GM19452 (cell line): ENCODE measurements at regions not wholly inside any gene's neighbourhood (a gene's known extent, or its start where the extent isn't known, plus 50 kb on each side); places are given as distances from the start of the nearest gene placed in this dataset.
"Not testable (repeated sequence)": the region's sequence is repeated elsewhere in the genome, so short reads cannot be mapped to it uniquely, and the experiment has no call there.

ENCODE experiments used
- ATAC-seq: cut with Tn5 transposase; IDR thresholded peaks from one replicate; pipeline ENCODE4 v1.9.1; 2021; ENCODE audit not compliant: unreplicated experiment

DNA sequence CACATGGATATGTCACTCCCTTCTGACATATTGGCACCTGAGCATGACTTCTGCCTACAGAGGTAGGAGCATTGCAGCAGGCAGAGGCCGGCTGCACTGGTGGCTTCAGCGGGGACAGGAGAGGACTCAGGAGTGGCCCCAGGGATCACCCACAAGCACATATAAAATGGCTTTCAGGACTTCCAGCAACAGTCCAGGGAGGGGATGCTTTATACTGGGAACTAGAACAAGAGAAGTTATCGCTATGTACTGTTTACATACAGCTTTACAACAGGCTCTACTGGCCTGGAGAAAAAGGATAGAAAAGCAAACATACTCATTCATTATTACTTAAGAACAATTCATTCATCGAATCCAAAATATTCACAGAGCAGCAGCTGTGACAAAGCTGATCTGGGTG, 337.8 kb downstream of the THBS2 start:
- no peak for ATAC-seq

DNA sequence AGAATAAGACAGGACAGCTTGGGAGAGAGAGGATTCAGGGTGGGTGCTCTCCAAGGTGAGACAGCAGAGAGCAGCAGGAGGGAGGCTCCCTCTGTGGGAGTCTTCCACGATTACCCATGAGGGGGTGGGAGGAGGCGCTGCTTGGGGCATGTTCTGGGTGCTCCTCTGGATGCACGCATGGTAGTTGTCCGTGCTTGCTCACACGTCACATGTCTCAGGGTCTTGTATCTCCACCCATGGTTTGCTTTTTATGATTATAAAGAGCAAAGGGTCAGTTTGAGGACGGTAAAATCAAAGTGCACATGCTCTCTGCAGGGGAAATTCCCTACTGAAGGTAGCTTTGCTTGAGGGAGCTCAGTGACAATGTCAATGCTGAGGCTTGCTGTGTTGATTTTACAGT, 338.4 kb downstream of the THBS2 start:
- no peak for ATAC-seq

DNA sequence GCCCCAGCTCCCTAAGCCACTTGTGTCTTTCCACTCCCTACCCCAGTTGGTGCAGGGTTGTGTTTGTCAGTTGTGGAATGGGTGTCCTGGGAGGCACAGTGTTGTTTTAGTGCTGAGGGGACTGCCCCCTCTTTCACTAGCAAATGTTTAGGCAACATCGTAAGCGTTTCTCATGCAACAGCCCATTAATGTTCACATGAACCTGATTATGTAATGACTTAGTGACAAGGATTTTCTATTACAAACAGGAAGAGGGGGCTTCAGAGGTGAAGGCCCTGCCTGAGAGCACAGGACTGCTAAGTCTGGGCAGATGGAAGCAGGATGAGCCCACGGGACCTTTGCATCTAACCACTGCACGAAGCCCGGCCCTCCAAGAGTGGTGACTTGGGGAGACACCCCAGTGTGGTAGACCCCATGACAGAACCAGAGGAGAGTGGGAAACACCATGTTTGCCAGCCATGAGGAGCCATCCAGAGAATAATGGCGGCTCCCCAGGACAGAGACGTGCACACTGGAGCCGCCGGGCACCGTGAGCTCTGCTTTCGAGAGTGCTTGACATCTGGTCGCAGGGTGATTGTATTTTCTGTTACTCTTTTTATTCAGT, 339.7 kb downstream of the THBS2 start:
- ATAC-seq: no peak

DNA sequence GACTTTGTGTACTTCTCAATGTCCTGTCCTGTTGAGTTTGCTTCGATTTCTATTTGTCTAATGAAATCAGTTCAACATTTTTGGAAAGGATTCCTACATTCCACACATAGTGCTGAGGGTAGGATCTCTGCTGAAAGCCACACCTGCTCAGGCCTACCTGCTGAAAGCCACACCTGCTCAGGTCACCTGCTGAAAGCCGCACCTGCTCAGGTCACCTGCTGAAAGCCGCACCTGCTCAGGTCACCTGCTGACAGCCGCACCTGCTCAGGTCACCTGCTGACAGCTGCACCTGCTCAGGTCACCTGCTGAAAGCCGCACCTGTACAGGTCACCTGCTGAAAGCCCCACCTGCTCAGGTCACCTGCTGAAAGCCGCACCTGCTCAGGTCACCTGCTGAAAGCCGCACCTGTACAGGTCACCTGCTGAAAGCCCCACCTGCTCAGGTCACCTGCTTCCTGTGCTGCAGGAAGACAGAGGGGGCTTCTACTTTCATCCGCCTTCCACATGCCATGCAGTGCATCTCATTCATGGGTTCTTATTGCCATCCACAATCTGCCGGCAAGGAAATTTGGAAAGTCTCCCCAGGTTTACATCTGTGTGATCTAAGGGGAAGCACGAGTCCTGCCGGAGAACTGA, 340.3 kb downstream of the THBS2 start:
- ATAC-seq: not testable (repeated sequence)

DNA sequence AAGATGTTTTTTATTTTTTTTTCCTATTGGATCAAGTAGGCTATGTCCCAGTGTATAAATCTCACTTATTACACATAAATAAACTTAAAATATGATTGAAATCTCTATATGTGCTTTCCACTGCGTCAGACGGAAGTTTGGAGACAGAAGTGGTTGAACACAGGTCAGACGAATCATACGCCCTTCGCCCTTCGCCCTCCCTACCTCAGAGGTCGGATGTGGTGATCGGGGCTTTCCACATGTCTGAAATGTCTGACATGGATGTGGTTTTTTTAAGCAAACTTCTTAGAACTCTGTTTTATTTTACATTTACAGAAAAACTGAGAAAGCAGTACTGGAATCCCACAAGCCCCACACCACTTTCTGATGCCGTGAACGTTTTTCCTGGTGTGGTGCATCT, 344.4 kb downstream of the THBS2 start:
- no peak for ATAC-seq

DNA sequence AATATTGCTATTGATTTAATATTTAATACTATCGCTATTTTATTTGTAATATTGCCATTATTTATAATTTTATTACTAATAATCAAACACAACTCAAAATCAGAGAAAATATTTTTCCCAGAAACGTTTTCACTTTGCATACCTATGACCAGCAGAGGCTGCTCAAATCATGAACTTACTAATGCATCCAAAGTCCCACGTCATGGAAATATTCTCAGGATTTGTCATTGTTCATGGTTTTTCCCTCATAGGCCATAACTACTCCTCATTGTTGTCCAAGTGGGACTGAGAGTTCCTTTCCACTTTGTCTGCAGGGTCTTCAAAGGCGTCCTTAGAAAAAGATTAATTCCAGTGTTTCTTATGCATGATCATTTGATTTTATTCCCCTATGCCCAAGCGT, 344.8 kb downstream of the THBS2 start:
- no peak for ATAC-seq

DNA sequence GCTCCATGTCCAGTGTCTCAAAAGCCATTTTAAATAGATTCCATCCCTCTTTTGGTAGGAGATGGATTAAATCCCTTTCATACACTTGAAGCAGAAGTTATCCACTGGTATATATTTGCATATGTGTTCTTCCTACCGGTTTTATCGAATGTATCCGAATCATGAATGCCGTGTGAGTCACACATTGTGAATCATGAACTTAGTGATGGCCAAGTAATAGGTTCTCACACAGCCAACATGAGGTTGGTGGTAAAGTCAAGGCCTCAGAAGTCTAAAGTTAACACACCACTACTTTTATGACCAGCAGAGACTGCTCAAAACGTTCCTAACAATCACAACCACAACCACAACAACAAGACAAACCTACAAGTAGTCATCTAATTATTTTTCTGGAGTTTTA, 345.5 kb downstream of the THBS2 start:
- no peak for ATAC-seq

DNA sequence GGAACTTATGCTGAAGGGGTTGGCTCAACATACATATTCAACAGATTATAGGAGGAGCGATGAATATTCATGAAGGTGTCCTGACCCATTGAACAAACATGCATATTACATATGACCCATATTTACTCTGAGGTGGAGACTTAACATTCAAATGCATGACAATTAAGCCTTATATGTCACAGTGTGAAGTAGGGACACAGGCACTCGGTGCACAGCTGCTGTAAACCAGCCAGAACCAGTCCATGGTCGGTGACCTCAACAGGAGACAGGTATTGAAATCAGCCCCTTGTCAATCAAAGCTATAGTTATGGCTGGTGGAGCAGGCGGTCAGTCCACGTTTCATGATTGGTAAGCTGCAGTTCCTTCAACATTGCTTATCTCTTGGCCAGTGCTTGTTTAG, 347.3 kb downstream of the THBS2 start:
- ATAC-seq: no peak

DNA sequence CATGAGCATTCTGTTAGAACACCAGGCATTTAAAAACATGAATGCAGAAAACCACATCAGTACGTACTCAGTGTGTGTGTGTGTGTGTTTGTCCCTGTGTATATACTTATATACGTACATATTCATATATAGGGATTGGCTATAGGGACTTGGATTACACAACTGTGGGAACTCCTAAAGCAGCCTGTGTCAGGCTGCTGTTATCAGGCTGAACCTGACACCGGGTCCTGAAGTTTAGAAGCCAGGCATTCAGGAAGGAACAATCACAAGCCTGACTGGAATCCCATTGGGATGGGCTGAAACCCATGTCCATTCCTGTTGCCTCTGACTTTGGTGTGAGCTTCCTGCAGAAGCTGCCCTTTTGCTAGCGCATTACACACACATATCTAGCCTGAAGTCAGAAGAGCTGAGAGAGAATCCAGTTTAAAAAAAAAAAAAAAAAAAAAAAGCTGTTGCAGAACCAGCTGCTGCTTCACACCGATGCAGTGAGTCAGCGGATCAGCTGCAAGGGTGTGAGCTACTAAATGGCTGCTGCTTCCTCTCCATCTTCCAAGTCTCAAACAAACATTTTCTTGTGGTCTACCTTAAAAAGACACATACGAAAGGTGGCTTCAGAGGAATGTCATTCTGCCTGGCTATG, 348.1 kb downstream of the THBS2 start:
- ATAC-seq: no peak

DNA sequence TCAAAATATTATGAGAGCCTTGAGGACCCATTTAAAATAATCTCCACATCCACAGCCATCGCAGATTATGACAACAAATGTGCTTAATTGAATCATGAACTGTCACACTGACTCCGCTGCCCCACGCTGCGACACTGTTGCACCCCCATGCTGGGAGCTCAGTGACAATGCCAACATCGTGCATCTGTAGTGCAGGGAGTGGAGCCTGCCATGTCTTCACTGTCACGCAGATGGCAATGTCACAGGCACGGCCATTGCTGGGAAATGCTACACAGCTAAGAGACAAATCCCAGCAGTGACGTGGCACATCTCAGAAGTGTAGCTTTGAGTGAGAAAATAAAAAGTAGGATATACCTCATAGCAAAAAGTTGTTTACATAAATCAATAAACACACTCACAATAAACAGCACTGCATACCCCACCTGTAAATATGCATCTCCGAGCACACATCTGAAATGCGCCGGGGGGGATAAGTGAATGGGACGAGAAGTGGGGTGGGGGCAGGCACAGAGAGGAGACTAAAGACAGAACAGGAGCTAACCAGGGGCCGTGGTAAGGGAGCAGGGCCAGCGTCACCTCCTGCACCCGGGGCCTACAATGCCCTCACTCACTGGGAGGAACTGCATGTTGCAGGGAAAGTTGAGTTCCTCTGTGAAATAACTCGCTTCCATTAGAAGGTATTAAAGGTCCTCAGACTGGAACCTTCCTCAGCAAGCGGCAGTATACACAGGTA, 349.9 kb downstream of the THBS2 start:
- ATAC-seq: no peak

DNA sequence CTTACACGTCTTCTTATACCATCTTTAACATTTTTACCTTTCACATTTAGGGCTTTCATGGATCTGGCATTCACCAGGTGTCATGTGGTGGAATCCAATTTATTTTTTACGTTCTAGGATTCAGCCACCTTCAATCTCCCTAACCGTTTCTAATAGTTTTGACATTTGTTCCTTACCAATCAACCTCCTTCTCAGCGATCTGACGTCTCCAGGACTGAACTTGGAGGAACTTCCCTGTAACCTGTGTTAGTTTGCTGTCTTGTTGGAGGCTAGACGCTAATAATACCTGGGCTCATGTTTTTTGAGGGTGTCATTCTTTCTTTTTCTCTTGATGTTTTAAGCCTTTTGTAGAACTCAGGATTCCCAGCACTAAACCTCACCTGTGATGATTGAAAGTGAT, 351.6 kb downstream of the THBS2 start:
- no peak for ATAC-seq

DNA sequence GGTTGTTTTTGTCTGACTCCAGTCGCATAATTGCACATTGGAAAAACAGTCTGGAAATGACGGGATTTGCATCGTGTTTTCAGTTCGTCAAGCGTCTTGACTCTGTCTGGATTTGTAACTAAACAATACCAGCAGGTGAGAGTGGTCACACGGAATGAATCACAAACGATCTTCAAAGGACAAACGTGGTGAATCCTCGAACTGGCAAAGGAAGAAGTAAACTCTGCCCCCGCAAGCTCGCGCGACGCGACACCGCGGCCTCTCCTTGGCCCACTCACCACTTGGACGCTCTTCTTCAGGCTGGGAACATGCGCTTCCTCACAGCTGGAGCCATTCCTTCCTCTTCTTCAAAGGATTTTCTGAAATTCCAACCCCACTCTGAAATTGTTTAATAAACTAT, 352.6 kb downstream of the THBS2 start:
- ATAC-seq: no peak

DNA sequence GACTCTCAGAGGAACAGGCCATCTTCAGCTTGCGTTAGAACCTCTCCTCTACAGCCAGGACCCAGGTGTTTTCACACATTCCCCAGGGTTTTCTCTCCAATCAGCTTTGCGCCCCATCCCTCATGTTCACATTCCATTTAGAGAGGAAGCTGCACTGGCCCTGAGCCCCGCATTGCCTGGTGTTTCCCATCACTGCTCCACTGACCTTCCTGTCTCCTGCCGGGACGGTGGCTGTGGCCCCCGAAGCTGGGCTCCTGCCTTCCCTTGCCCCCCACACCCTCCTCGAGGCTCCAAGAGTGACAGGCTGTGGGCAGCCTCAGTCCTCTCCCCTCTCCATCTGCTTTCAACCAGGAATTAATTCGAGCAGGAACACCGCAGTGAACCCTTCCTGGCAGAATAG, 357.3 kb downstream of the THBS2 start:
- no peak for ATAC-seq

DNA sequence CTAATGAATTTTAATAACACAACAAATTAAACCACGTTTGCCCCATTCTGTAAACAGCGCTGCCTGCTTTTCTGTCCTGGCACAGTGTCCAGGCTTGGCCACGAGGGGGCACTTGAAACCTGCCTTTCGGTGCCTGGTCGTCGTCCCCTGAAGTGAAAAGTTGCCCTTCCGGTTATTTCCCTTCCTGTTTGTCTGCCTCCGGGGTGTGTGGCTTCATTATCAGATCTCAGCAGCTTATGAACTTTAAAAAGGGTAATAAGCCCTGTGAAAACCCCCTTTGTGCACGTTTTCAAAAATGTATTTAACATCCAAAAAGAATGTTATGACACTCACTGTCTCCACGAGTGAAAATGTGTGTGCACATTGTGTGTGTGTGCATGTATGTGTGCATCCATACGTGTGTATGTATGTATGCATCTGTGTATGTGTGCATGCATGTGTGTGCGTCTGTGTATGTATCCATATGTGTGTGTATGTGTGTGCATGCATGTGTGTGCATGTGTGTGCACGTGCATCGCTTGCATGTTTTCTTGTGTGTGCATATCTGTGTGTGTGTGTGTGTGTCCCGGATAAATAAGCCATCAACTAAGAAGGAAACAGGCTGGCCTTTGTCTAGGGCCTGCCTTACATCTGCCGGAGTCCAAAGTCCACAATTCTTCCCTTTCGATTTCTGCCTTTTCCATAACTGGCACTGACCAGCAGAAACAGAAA, 358.4 kb downstream of the THBS2 start:
- ATAC-seq: peak; percentile 98

DNA sequence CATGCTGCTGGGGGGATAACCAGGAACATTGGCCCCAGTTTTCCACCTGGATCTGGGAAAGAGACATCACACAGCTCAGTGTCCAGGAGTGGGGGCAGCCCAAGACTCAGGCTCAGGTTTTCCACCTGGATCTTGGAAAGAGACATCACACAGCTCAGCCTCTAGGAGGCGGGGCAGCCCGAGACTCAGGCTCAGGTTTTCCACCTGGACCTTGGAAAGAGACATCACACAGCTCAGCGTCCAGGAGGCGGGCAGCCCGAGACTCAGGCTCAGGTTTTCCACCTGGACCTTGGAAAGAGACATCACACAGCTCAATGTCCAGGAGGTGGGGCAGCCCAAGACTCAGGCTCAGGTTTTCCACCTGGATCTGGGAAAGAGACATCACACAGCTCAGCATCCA, 361.6 kb downstream of the THBS2 start:
- no peak for ATAC-seq

DNA sequence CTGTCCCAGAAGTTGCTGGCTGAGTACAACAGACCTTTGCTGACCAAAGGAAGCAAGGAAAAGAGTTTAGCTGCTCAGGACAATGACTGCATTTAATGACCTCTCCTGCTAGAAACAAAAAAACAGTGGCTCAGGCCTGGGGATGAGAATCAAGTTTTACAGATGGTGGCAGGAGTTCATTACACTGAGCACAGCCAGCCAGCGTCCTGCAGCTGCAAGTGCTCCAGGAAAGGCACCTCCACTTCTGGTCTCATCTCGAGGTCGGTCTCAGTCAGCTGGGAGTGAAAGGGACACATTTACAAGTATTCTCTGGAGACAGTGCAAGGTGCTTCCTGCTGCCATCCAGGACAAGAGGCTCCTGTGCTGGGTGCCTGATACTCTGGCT, 362.7 kb downstream of the THBS2 start:
- no peak for ATAC-seq

DNA sequence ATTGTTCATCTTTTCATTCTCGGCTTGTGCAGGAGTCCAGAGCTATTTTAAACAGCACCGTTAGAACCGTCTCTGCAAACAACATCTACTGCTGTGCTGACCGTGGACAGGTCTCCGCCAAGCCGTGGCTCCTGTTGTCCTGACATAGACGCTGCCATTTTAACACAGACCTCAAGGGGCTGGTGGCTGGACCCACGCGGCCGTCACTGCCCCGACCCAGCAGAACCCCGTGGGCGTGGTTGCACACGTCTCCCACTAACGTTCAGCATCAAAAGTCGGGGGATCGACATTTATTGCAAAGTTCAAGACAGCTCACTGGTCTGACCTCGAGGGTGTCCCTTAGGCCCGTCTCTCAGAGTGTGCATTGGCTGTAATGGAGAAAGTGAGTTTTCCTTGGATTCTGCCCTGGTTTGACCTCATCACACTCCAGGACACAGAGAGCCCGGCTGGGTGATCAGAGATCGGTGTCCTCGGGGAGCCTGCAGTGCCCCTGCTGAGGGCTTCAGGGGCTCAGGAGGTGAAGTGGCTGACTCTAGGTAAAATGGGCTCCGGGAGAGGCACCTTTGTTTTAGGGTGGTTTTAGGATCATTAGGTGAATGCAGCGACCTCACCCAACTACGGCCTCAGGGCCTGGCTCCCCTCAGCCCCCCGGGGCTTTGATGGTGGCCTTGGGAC, 363.2 kb downstream of the THBS2 start:
- ATAC-seq: no peak

DNA sequence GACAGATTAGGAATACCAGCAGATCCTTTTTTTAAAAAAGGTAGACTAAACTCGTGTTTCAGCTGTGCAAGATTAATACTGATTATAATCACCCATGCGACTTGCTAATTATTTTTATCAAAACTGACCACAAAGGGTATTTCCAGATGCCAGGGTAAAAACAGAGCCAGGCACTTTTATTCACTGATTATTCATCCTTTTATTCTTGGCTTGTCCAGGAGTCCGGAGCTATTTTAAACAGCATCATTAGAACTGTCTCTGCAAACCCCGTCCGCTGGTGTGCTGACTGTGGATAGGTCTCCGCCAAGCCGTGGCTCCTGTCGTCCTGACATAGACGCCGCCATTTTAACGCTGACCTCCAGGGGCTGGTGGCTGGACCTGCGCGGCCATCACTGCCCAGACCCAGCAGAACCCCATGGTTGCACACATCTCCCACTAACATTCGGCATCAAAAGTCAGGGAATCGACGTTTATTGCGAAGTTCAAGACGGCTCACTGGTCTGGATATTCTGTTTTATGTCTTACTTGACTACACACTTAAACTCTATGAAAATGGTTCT, 364.8 kb downstream of the THBS2 start:
- ATAC-seq: no peak

DNA sequence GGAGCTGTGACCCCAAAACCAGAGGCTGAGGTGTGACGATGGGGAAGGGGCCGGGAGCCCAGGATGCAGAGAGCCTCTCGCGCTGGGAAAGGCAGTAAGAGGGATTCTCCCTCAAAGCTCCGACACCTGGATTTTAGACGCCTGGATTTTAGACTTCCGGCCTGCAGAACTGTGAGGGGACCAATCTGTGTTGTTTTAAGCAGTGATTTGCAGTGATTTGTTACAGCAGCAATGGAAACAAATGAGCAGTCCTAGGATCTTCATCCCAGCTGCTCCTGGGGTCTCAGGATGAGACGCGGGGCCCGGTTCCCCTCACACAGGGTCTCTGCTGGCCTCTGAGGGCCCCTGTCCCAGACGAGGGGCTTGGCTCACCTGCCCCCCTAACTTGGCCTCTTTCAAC, 365.5 kb downstream of the THBS2 start:
- ATAC-seq: no peak

DNA sequence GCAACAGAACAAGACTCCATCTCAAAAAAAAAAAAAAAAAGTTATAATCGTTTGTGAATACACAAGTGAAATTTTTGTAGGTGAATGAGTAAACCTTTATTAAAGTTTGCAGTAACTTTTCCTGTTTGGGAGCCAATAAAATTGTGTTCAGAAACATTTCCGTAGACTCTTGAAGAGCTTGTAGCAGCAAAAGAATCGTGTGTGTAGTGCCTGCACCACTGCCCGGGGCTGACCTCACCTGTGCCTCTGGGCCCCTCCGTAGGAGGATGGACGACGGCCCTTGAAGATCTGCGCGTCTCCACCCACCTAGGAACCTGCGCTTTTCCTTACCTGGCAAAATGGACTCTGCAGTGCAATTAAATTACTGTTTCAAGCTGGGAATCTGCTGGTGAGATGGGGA, 366.0 kb downstream of the THBS2 start:
- ATAC-seq: no peak

DNA sequence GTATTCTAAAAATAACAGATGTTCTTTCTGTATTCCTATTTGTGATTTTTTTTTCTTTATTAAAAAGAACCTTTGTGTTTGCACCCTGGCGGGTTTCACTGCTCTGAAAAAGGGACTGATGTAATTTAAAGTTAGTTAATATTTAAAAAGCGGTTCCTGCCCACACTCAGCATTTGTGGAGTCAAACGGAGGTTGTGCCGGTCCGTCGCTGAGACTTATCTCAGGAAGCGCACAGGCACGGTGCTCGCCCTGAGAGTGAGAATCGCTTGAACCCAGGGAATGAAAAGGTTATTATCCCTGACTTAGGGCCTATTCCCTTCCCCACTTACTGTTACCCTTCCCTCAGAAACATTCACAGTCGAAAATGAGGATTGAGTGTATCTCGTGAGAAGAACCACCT, 366.7 kb downstream of the THBS2 start:
- ATAC-seq: no peak
